Activated CD4-positive, alpha-beta T cell treated with anti-CD3 and anti-CD28 coated beads, Interleukin-2, amount 50 U/mL, for 48 hours (primary cell): ENCODE measurements at regions not wholly inside any gene's neighbourhood (a gene's known extent, or its start where the extent isn't known, plus 50 kb on each side); places are given as distances from the start of the nearest gene placed in this dataset.
A peak's percentile ranks its signal among the peaks of the same experiment; 100 is the strongest.

Experiments used
- DNase-seq, 2 experiments: peaks; one replicate each; pipeline ENCODE4 v3.0.0-alpha.2; 2020

GRCh38 chr2:206845877-206846276 is 80.5 kb downstream of the FASTKD2 start:
- no peak for DNase-seq

- no peak for DNase-seq
These were observed 80.9 kb downstream of the FASTKD2 start for GRCh38 chr2:206846331-206846730.

- no peak for DNase-seq
These were observed 81.8 kb downstream of the FASTKD2 start for GRCh38 chr2:206846981-206847834.

- DNase-seq: no peak
These were observed 85.0 kb downstream of the FASTKD2 start for GRCh38 chr2:206850369-206850768.

- no peak for DNase-seq
These were observed 86.1 kb downstream of the FASTKD2 start for GRCh38 chr2:206851521-206851920.

GRCh38 chr2:206853915-206854314 is 85.4 kb upstream of the CPO start:
- DNase-seq: no peak

GRCh38 chr2:206855585-206856433 is 83.5 kb upstream of the CPO start:
- no peak for DNase-seq

GRCh38 chr2:206856513-206856912 is 82.8 kb upstream of the CPO start:
- DNase-seq: no peak

GRCh38 chr2:206858687-206859329 is 80.5 kb upstream of the CPO start:
- DNase-seq: no peak

- peak in 1 of 2 experiments; percentile 9 for DNase-seq
These were observed 80.0 kb upstream of the CPO start for GRCh38 chr2:206859330-206859739.

GRCh38 chr2:206863196-206863595 is 76.1 kb upstream of the CPO start:
- no peak for DNase-seq

- no peak for DNase-seq
These were observed 75.6 kb upstream of the CPO start for GRCh38 chr2:206863716-206864115.

GRCh38 chr2:206867006-206867405 is 72.3 kb upstream of the CPO start:
- DNase-seq: no peak

GRCh38 chr2:206869824-206870495 is 69.4 kb upstream of the CPO start:
- no peak for DNase-seq

- no peak for DNase-seq
These were observed 65.9 kb upstream of the CPO start for GRCh38 chr2:206873423-206873822.

- DNase-seq: no peak
These were observed 63.6 kb upstream of the CPO start for GRCh38 chr2:206875701-206876100.

- no peak for DNase-seq
These were observed 63.0 kb upstream of the CPO start for GRCh38 chr2:206876216-206876860.

GRCh38 chr2:206881708-206882410 is 57.5 kb upstream of the CPO start:
- no peak for DNase-seq

- DNase-seq: no peak
These were observed 52.6 kb upstream of the CPO start for GRCh38 chr2:206886696-206887095.

GRCh38 chr2:206887745-206888144 is 51.6 kb upstream of the CPO start:
- no peak for DNase-seq
